Glutamatergic neuron (in vitro differentiated cells): ENCODE measurements at regions not wholly inside any gene's neighbourhood (a gene's known extent, or its start where the extent isn't known, plus 50 kb on each side); places are given as distances from the start of the nearest gene placed in this dataset.

ENCODE experiments used
- DNase-seq: peaks from one replicate; pipeline ENCODE4 v3.0.0; 2022
- H3K27ac Mint-ChIP-seq: one replicate; pipeline ENCODE4 v1.8.0; 2020; ENCODE audit warnings: mild to moderate bottlenecking, mixed read lengths, inconsistent platforms; ENCODE audit not compliant: unreplicated experiment
- H3K27me3 Mint-ChIP-seq: one replicate; pipeline ENCODE4 v1.8.0; 2020; ENCODE audit warnings: mild to moderate bottlenecking, moderate library complexity, mixed read lengths, inconsistent platforms; ENCODE audit not compliant: unreplicated experiment
- H3K36me3 Mint-ChIP-seq: one replicate; pipeline ENCODE4 v1.8.0; 2020; ENCODE audit warnings: mild to moderate bottlenecking, mixed read lengths, inconsistent platforms; ENCODE audit not compliant: unreplicated experiment
- H3K4me1 Mint-ChIP-seq: one replicate; pipeline ENCODE4 v1.8.0; 2020; ENCODE audit warnings: mild to moderate bottlenecking, low read depth, mixed read lengths, inconsistent platforms; ENCODE audit not compliant: unreplicated experiment
- H3K4me3 Mint-ChIP-seq: one replicate; pipeline ENCODE4 v1.8.0; 2020; ENCODE audit warnings: mild to moderate bottlenecking, mixed read lengths, inconsistent platforms; ENCODE audit not compliant: unreplicated experiment
- H3K9me3 Mint-ChIP-seq: one replicate; pipeline ENCODE4 v1.8.0; 2020; ENCODE audit warnings: mild to moderate bottlenecking, moderate library complexity, mixed read lengths, inconsistent platforms; ENCODE audit not compliant: unreplicated experiment
- CTCF ChIP-seq: fragments of 200-600 bp; sonication (generic); IDR thresholded peaks from one replicate; pipeline ENCODE4 v1.5.0; 2021; ENCODE audit not compliant: partially characterized antibody, unreplicated experiment

GRCh38 chr21:38643404-38644023 is 145.2 kb upstream of the ERG start:
- H3K4me1 Mint-ChIP-seq = no peaks in the 10 kb centered on the region
- no peaks in the 10 kb centered on the region for H3K36me3 Mint-ChIP-seq
- H3K27me3 Mint-ChIP-seq = peaks cover 2% of the 10 kb centered on the region
- DNase-seq = no peak
- no peak overlapping the region for H3K27ac Mint-ChIP-seq
- no peak for TF ChIP-seq CTCF
- H3K4me3 Mint-ChIP-seq = no peak overlapping the region
- H3K9me3 Mint-ChIP-seq = peaks cover 2% of the 10 kb centered on the region

- no peaks in the 10 kb centered on the region for H3K4me1 Mint-ChIP-seq
- TF ChIP-seq CTCF = no peak
Measured at GRCh38 chr21:38645282-38645681, 147.0 kb upstream of the ERG start.

GRCh38 chr21:38646213-38646837 is 148.0 kb upstream of the ERG start:
- Mint-ChIP-seq H3K27ac (no peak overlapping the region), H3K4me1 (no peaks in the 10 kb centered on the region)

More at GRCh38 chr21:38645282-38645681, 147.0 kb upstream of the ERG start:
- H3K27ac Mint-ChIP-seq = no peak overlapping the region
- H3K9me3 Mint-ChIP-seq = peaks cover 2% of the 10 kb centered on the region
- no peaks in the 10 kb centered on the region for H3K36me3 Mint-ChIP-seq
- H3K4me3 Mint-ChIP-seq = no peak overlapping the region
- H3K27me3 Mint-ChIP-seq = peaks cover 2% of the 10 kb centered on the region
- DNase-seq = no peak

GRCh38 chr21:38649120-38649519 is 150.8 kb upstream of the ERG start:
- peaks cover 2% of the 10 kb centered on the region for H3K9me3 Mint-ChIP-seq

More at GRCh38 chr21:38646213-38646837, 148.0 kb upstream of the ERG start:
- no peaks in the 10 kb centered on the region for H3K9me3 Mint-ChIP-seq
- no peak for TF ChIP-seq CTCF
- peaks cover 2% of the 10 kb centered on the region for H3K27me3 Mint-ChIP-seq
- no peak overlapping the region for H3K4me3 Mint-ChIP-seq
- H3K36me3 Mint-ChIP-seq = no peaks in the 10 kb centered on the region
- no peak for DNase-seq

More at GRCh38 chr21:38649120-38649519, 150.8 kb upstream of the ERG start:
- Mint-ChIP-seq H3K36me3 (no peaks in the 10 kb centered on the region), H3K27me3 (no peaks in the 10 kb centered on the region), H3K27ac (no peak overlapping the region), H3K4me3 (no peak overlapping the region), H3K4me1 (no peaks in the 10 kb centered on the region)
- TF ChIP-seq CTCF = no peak
- no peak for DNase-seq
